ENCODE measurements at regions not wholly inside any gene's neighbourhood (a gene's known extent, or its start where the extent isn't known, plus 50 kb on each side); places are given as distances from the start of the nearest gene placed in this dataset.

- Mint-ChIP-seq H3K27me3 (no peaks in the 10 kb centered on the region), H3K9me3 (ENCODE audit: insufficient read depth) (peaks cover 3% of the 10 kb centered on the region), H3K4me3 (no peak overlapping the region), H3K27ac (no peak overlapping the region), H3K4me1 (no peaks in the 10 kb centered on the region)
- no peak for DNase-seq
- Histone ChIP-seq H3K9me3 (ENCODE audit: control extremely low read depth in 1 of 3, control insufficient read depth in 2 of 3, insufficient read depth in 1 of 3, low read length in 2 of 3) (peaks cover 0 to 9% (median 0%) of the 10 kb centered on the region in 3 donors), H3K4me1 (ENCODE audit: control insufficient read depth in 2 of 2, insufficient read depth in 2 of 2, low read length in 2 of 2) (no peaks in the 10 kb centered on the region), H3K36me3 (replicated peaks in 1 of 2; ENCODE audit: control extremely low read depth in 1 of 2, control insufficient read depth in 1 of 2, extremely low read depth in 1 of 2, insufficient read depth in 2 of 2, low read length in 1 of 2) (no peaks in the 10 kb centered on the region), H2AFZ (ENCODE audit: insufficient read depth, low read depth, low read length, poor library complexity, severe bottlenecking) (no peak overlapping the region), H3K9ac (ENCODE audit: low read length) (no peak overlapping the region), H3K4me3 (ENCODE audit: control extremely low read depth in 1 of 5, extremely low read depth in 1 of 5, insufficient read depth in 1 of 5, low read depth in 2 of 5, low read length in 4 of 5) (no peak overlapping the region), H3K27me3 (replicated peaks in 1 of 4; ENCODE audit: control extremely low read depth in 1 of 4, control insufficient read depth in 3 of 4, insufficient read depth in 4 of 4, low read length in 3 of 4) (no peaks in the 10 kb centered on the region), H3K27ac (ENCODE audit: low read length in 2 of 2) (no peak overlapping the region), H4K20me1 (ENCODE audit: control insufficient read depth, insufficient read depth, low read length, poor library complexity, severe bottlenecking) (no peaks in the 10 kb centered on the region), H3K4me2 (replicated peaks; ENCODE audit: low read depth, low read length, poor library complexity, severe bottlenecking) (no peak overlapping the region), H3K79me2 (ENCODE audit: control insufficient read depth, insufficient read depth, low read length) (no peaks in the 10 kb centered on the region)
- no peak for ATAC-seq (ENCODE audit: low read depth)
- intact Hi-C loops (cut with micrococcal nuclease) = no loop called here
- ChIA-PET POLR2A (no interaction called here), CTCF (no interaction called here)
- 91% methylated on average over 8 of the region's 9 CpGs for WGBS (ENCODE audit: insufficient coverage)
- no peak for TF ChIP-seq EZH2 (IDR thresholded peaks at IDR 0.05; ENCODE audit: borderline replicate concordance, insufficient read depth, low read depth, low read length, poor library complexity, severe bottlenecking)
- TF ChIP-seq, protein P1, sequence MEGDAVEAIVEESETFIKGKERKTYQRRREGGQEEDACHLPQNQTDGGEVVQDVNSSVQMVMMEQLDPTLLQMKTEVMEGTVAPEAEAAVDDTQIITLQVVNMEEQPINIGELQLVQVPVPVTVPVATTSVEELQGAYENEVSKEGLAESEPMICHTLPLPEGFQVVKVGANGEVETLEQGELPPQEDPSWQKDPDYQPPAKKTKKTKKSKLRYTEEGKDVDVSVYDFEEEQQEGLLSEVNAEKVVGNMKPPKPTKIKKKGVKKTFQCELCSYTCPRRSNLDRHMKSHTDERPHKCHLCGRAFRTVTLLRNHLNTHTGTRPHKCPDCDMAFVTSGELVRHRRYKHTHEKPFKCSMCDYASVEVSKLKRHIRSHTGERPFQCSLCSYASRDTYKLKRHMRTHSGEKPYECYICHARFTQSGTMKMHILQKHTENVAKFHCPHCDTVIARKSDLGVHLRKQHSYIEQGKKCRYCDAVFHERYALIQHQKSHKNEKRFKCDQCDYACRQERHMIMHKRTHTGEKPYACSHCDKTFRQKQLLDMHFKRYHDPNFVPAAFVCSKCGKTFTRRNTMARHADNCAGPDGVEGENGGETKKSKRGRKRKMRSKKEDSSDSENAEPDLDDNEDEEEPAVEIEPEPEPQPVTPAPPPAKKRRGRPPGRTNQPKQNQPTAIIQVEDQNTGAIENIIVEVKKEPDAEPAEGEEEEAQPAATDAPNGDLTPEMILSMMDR (IDR thresholded peaks at IDR 0.05) = no peak
These were observed 1105.1 kb downstream of the STPG2 start for GRCh38 chr4:97038146-97038516.

DNA sequence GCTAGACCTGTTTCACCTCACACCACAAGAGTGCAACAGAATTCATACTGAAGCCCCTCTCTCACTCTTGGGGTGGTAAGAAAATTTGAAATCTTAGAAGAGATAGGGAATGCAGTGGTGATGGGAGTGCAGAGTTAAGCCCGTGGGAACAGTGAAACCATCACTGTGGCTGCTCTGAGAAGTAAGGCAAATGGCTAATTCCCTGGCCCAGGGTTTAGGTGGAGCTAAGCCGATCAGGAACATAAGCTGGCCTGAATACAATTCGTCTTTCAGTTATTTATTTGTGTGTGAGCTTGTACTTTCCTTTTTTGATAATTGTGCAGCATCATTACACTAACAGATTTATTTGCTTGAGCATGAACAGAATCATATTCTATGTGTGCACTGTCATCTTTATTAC is 1070.6 kb downstream of the STPG2 start:
- no peak overlapping the region for H3K27ac Mint-ChIP-seq
- Histone ChIP-seq H3K36me3 (replicated peaks in 1 of 2; ENCODE audit: control extremely low read depth in 1 of 2, control insufficient read depth in 1 of 2, extremely low read depth in 1 of 2, insufficient read depth in 2 of 2, low read length in 1 of 2) (no peaks in the 10 kb centered on the region), H3K4me3 (ENCODE audit: control extremely low read depth in 1 of 5, extremely low read depth in 1 of 5, insufficient read depth in 1 of 5, low read depth in 2 of 5, low read length in 4 of 5) (no peak overlapping the region), H3K9me3 (ENCODE audit: control extremely low read depth in 1 of 3, control insufficient read depth in 2 of 3, insufficient read depth in 1 of 3, low read length in 2 of 3) (no peaks in the 10 kb centered on the region), H4K20me1 (ENCODE audit: control insufficient read depth, insufficient read depth, low read length, poor library complexity, severe bottlenecking) (no peaks in the 10 kb centered on the region), H3K9ac (ENCODE audit: low read length) (no peak overlapping the region), H3K27me3 (replicated peaks in 1 of 4; ENCODE audit: control extremely low read depth in 1 of 4, control insufficient read depth in 3 of 4, insufficient read depth in 4 of 4, low read length in 3 of 4) (no peaks in the 10 kb centered on the region), H3K27ac (ENCODE audit: low read length in 2 of 2) (no peak overlapping the region), H3K4me2 (replicated peaks; ENCODE audit: low read depth, low read length, poor library complexity, severe bottlenecking) (no peak overlapping the region), H3K4me1 (ENCODE audit: control insufficient read depth in 2 of 2, insufficient read depth in 2 of 2, low read length in 2 of 2) (no peaks in the 10 kb centered on the region), H2AFZ (ENCODE audit: insufficient read depth, low read depth, low read length, poor library complexity, severe bottlenecking) (no peak overlapping the region), H3K79me2 (ENCODE audit: control insufficient read depth, insufficient read depth, low read length) (no peaks in the 10 kb centered on the region)
- H3K9me3 Mint-ChIP-seq (ENCODE audit: insufficient read depth) = peaks cover 4% of the 10 kb centered on the region
- no peaks in the 10 kb centered on the region for H3K4me1 Mint-ChIP-seq
- POLR2A ChIA-PET = no interaction called here
- no peaks in the 10 kb centered on the region for H3K27me3 Mint-ChIP-seq
- no peak overlapping the region for H3K4me3 Mint-ChIP-seq
- intact Hi-C loops (cut with micrococcal nuclease) = no loop called here
- CTCF ChIA-PET = interaction anchor here (0.6 kb wide), 1 partner anchor 116 kb away, joined by 5 read pairs; no protein-coding TSS in a partner anchor
- DNase-seq = no peak
- WGBS (ENCODE audit: insufficient coverage) = 73% methylated on average over 1 of the region's 3 CpGs
- TF ChIP-seq, protein P1 (IDR thresholded peaks at IDR 0.05) = no peak
- no peak for TF ChIP-seq EZH2 (IDR thresholded peaks at IDR 0.05; ENCODE audit: borderline replicate concordance, insufficient read depth, low read depth, low read length, poor library complexity, severe bottlenecking)
- no peak for ATAC-seq (ENCODE audit: low read depth)
